Activated T-helper 1 cell treated with Interleukin-2 at 50 U/mL for 16 hours (primary cell): ENCODE measurements at regions not wholly inside any gene's neighbourhood (a gene's known extent, or its start where the extent isn't known, plus 50 kb on each side); places are given as distances from the start of the nearest gene placed in this dataset.

Source experiments
- DNase-seq: peaks from one replicate; pipeline ENCODE4 v3.0.0-alpha.2; 2020; ENCODE audit warnings: low read depth

GRCh38 chr19:33898062-33898677 lies 101.5 kb downstream of the KCTD15 start:
- DNase-seq: no peak

- DNase-seq: no peak
These were observed 104.1 kb downstream of the KCTD15 start for GRCh38 chr19:33900817-33901216.

GRCh38 chr19:33902395-33902794 lies 105.7 kb downstream of the KCTD15 start:
- DNase-seq: no peak

GRCh38 chr19:33902802-33903488 lies 106.3 kb downstream of the KCTD15 start:
- DNase-seq: no peak

- DNase-seq: no peak
These were observed 106.8 kb downstream of the KCTD15 start for GRCh38 chr19:33903489-33903850.

GRCh38 chr19:33904681-33905080 lies 108.0 kb downstream of the KCTD15 start:
- no peak for DNase-seq

GRCh38 chr19:33905473-33905936 lies 108.8 kb downstream of the KCTD15 start:
- DNase-seq: no peak

- no peak for DNase-seq
These were observed 109.4 kb downstream of the KCTD15 start for GRCh38 chr19:33905937-33906577.

- DNase-seq: no peak
These were observed 110.1 kb downstream of the KCTD15 start for GRCh38 chr19:33906578-33907335.

GRCh38 chr19:33910922-33911321 lies 114.3 kb downstream of the KCTD15 start:
- DNase-seq: no peak

- DNase-seq: no peak
These were observed 117.9 kb downstream of the KCTD15 start for GRCh38 chr19:33914599-33914998.

- no peak for DNase-seq
These were observed 120.1 kb downstream of the KCTD15 start for GRCh38 chr19:33916792-33917191.

- DNase-seq: no peak
These were observed 122.6 kb downstream of the KCTD15 start for GRCh38 chr19:33919291-33919690.

GRCh38 chr19:33921165-33921564 lies 124.5 kb downstream of the KCTD15 start:
- DNase-seq: no peak

- no peak for DNase-seq
These were observed 129.6 kb downstream of the KCTD15 start for GRCh38 chr19:33926306-33926705.

- DNase-seq: no peak
These were observed 131.3 kb downstream of the KCTD15 start for GRCh38 chr19:33927789-33928457.

- DNase-seq: no peak
These were observed 131.8 kb downstream of the KCTD15 start for GRCh38 chr19:33928458-33928950.

GRCh38 chr19:33933931-33934330 lies 137.3 kb downstream of the KCTD15 start:
- DNase-seq: no peak

GRCh38 chr19:33938821-33939220 lies 142.2 kb downstream of the KCTD15 start:
- DNase-seq: no peak

GRCh38 chr19:33941133-33941532 lies 144.5 kb downstream of the KCTD15 start:
- DNase-seq: no peak

GRCh38 chr19:33946535-33947264 lies 150.0 kb downstream of the KCTD15 start:
- no peak for DNase-seq
